Keratinocyte (primary cell): ENCODE measurements at regions not wholly inside any gene's neighbourhood (a gene's known extent, or its start where the extent isn't known, plus 50 kb on each side); places are given as distances from the start of the nearest gene placed in this dataset.

Source experiments
- DNase-seq: peaks from one replicate; pipeline ENCODE4 v3.0.0-alpha.2; 2011; ENCODE audit warnings: low read depth, missing footprints, low spot score
- FAIRE-seq: peaks from 2 replicates; lab custom pipeline; 2011; peaks lifted over from hg19 to GRCh38; lab: Jason Lieb, UNC
- H2AFZ ChIP-seq: 2 replicates; pipeline ENCODE4 v1.6.0; 2012; ENCODE audit warnings: low read length, control low read depth, inconsistent platforms; ENCODE audit not compliant: control insufficient read depth
- H3K27ac ChIP-seq: 2 replicates; pipeline ENCODE4 v1.5.1; 2011; ENCODE audit warnings: low read length; ENCODE audit not compliant: control insufficient read depth, insufficient read depth
- H3K27me3 ChIP-seq: 3 replicates; pipeline ENCODE4 v1.6.0; 2011; ENCODE audit warnings: low read length; ENCODE audit not compliant: control insufficient read depth, insufficient read depth; ENCODE audit errors: extremely low read depth
- H3K36me3 ChIP-seq, 2 experiments: 2 replicates in 1 of 2; 3 replicates in 1 of 2; pipeline ENCODE4 v1.5.1; 2011; ENCODE audit warnings: low read length in 2 of 2, mild to moderate bottlenecking in 1 of 2; ENCODE audit not compliant: control insufficient read depth in 2 of 2, insufficient read depth in 2 of 2; ENCODE audit errors: extremely low read depth in 1 of 2
- H3K4me1 ChIP-seq: 3 replicates; pipeline ENCODE4 v1.5.1; 2011; ENCODE audit warnings: low read length; ENCODE audit not compliant: control insufficient read depth, insufficient read depth; ENCODE audit errors: extremely low read depth
- H3K4me2 ChIP-seq: 3 replicates; pipeline ENCODE4 v1.6.0; 2011; ENCODE audit warnings: low read depth, low read length; ENCODE audit not compliant: control insufficient read depth, insufficient read depth; ENCODE audit errors: extremely low read depth
- H3K4me3 ChIP-seq, 3 experiments: fragments of 200-600 bp in 1 of 3; sonication (generic) in 1 of 3; 2 replicates in 2 of 3; 3 replicates in 1 of 3; pipeline ENCODE4 v1.5.1; 2011 to 2016; ENCODE audit warnings: low read length in 3 of 3, mild to moderate bottlenecking in 3 of 3, control low read depth in 2 of 3, inconsistent platforms in 1 of 3, low read depth in 1 of 3, mixed read lengths in 1 of 3, mixed run types in 1 of 3, moderate library complexity in 1 of 3; ENCODE audit not compliant: control insufficient read depth in 2 of 3, insufficient read depth in 2 of 3; ENCODE audit errors: extremely low read depth in 1 of 3
- H3K79me2 ChIP-seq: 2 replicates; pipeline ENCODE4 v1.6.0; 2012; ENCODE audit warnings: low read length; ENCODE audit not compliant: control insufficient read depth, insufficient read depth
- H3K9ac ChIP-seq: 3 replicates; pipeline ENCODE4 v1.6.0; 2011; ENCODE audit warnings: low read length; ENCODE audit not compliant: control insufficient read depth, insufficient read depth; ENCODE audit errors: extremely low read depth
- H3K9me1 ChIP-seq: 3 replicates; pipeline ENCODE4 v1.6.0; 2011; ENCODE audit warnings: low read length; ENCODE audit not compliant: control insufficient read depth, insufficient read depth; ENCODE audit errors: extremely low read depth
- H3K9me3 ChIP-seq: 2 replicates; pipeline ENCODE4 v1.5.1; 2012; ENCODE audit warnings: low read depth, low read length; ENCODE audit not compliant: control insufficient read depth
- H4K20me1 ChIP-seq: 3 replicates; pipeline ENCODE4 v1.6.0; 2011; ENCODE audit warnings: low read length; ENCODE audit not compliant: control insufficient read depth, insufficient read depth; ENCODE audit errors: extremely low read depth
- CTCF ChIP-seq, 3 experiments: IDR thresholded peaks in 1 of 3; conservative IDR thresholded peaks in 1 of 3; optimal IDR thresholded peaks in 1 of 3; 2 replicates in 2 of 3; 3 replicates in 1 of 3; pipeline versions ENCODE3 to v1.5.1; 2011; ENCODE audit warnings: low read length in 3 of 3, mild to moderate bottlenecking in 3 of 3, moderate library complexity in 2 of 3, control low read depth in 1 of 3, inconsistent platforms in 1 of 3; ENCODE audit not compliant: insufficient read depth in 2 of 3; ENCODE audit errors: extremely low read depth in 1 of 3
- EZH2 ChIP-seq: IDR thresholded peaks from one replicate; pipeline ENCODE4 v1.6.1; 2012; ENCODE audit warnings: inconsistent platforms, mild to moderate bottlenecking, low read length, moderate library complexity
- dilution Hi-C: fragments of 300-500 bp; cut with MboI; formaldehyde crosslinking; loops from one replicate; pipeline ENCODE4 v1.7.0; 2020; ENCODE audit warnings: low sequenced_read_pairs; ENCODE audit not compliant: extremely low pct_ligation_motif_present

GRCh38 chr4:106852426-106852825 lies 183.7 kb downstream of the DKK2 start:
- H3K4me3 ChIP-seq = no peak overlapping the region
- no peak for DNase-seq
- no peak for FAIRE-seq
- H3K9ac ChIP-seq = no peak overlapping the region
- H2AFZ ChIP-seq = no peak overlapping the region
- H3K79me2 ChIP-seq = no peaks in the 10 kb centered on the region
- dilution Hi-C loops = no loop called here
- no peaks in the 10 kb centered on the region for H4K20me1 ChIP-seq
- H3K4me1 ChIP-seq = no peaks in the 10 kb centered on the region
- no peaks in the 10 kb centered on the region for H3K9me3 ChIP-seq
- no peaks in the 10 kb centered on the region for H3K36me3 ChIP-seq
- H3K27ac ChIP-seq = no peak overlapping the region
- TF ChIP-seq EZH2 (no peak), CTCF (optimal IDR thresholded peaks at IDR 0.05 in 1 of 3, IDR thresholded peaks at IDR 0.05 in 1 of 3, conservative IDR thresholded peaks at IDR 0.05 in 1 of 3; ENCODE audit: extremely low read depth in 1 of 3, insufficient read depth in 2 of 3, low read length in 3 of 3) (no peak)
- H3K27me3 ChIP-seq = no peaks in the 10 kb centered on the region
- H3K9me1 ChIP-seq = no peaks in the 10 kb centered on the region
- no peak overlapping the region for H3K4me2 ChIP-seq

- FAIRE-seq (no peak), DNase-seq (no peak)
- no peak overlapping the region for H2AFZ ChIP-seq
- no peaks in the 10 kb centered on the region for H3K27me3 ChIP-seq
- H4K20me1 ChIP-seq = no peaks in the 10 kb centered on the region
- H3K4me2 ChIP-seq = no peak overlapping the region
- H3K9ac ChIP-seq = no peak overlapping the region
- no peaks in the 10 kb centered on the region for H3K36me3 ChIP-seq
- H3K9me1 ChIP-seq = no peaks in the 10 kb centered on the region
- no peak overlapping the region for H3K4me3 ChIP-seq
- dilution Hi-C loops = no loop called here
- no peak overlapping the region for H3K27ac ChIP-seq
- no peak for TF ChIP-seq EZH2
- no peak for TF ChIP-seq CTCF (optimal IDR thresholded peaks at IDR 0.05 in 1 of 3, IDR thresholded peaks at IDR 0.05 in 1 of 3, conservative IDR thresholded peaks at IDR 0.05 in 1 of 3; ENCODE audit: extremely low read depth in 1 of 3, insufficient read depth in 2 of 3, low read length in 3 of 3)
- H3K9me3 ChIP-seq = no peaks in the 10 kb centered on the region
- H3K4me1 ChIP-seq = no peaks in the 10 kb centered on the region
- no peaks in the 10 kb centered on the region for H3K79me2 ChIP-seq
These were observed 184.4 kb downstream of the DKK2 start for GRCh38 chr4:106851726-106852125.
